HG03066 (cell line): ENCODE measurements at regions not wholly inside any gene's neighbourhood (a gene's known extent, or its start where the extent isn't known, plus 50 kb on each side); places are given as distances from the start of the nearest gene placed in this dataset.
"Not testable (repeated sequence)": the region's sequence is repeated elsewhere in the genome, so short reads cannot be mapped to it uniquely, and the experiment has no call there.

Experiments used
- ATAC-seq: cut with Tn5 transposase; IDR thresholded peaks from one replicate; pipeline ENCODE4 v1.9.1; 2021; ENCODE audit warnings: low read depth; ENCODE audit not compliant: unreplicated experiment

DNA sequence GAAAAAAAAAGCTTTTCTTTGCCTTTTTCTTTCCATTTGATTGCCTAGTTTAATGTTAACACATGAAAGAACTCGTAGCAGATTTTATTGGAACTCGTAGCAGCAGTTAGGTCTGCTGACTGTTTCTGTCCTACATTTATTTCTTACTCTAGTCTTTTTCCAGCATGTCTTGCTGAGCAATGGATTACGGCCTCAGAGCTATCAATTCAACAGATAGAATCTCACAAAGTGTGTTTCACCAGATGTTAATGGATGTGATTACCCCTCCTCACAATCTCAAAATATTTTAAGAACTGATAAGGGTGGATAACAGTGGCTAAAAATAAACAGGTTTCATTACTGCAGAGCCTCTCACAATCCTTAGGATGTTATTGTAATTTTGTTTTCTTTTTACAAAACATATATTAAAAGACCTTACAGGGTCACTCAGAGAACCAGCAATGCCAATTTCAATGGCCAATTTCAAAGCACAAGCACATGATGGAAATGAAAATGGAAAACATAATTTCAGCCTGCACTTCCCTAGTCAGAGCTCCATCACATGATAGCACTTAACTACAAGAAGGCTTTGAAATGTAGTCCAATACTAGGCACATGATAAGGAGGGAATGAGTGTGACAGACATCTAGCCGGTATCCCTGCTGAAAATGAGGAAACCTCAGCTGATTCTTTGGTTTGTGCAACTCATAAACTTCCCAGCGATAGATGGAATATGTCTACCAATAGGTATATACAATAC is 838.1 kb upstream of the SEMA6D start:
- no peak for ATAC-seq

DNA sequence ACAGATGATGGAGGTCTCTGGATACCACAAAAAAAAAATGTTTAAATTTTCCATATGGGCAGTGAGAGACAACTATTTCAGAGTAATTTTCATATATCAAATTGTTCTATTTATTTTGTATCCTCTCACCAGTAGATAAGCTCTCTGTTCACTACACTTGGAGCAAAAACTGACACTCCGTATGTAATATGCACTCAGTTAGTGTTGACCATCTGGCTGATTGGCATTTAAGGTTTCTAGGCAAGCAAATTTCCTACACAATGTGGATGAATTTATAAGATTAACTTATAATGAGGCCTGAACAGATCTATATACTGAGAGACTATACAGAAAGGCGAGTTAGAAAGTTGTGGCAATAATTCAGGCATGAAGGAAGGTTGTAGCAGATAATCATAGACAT is 836.5 kb upstream of the SEMA6D start:
- no peak for ATAC-seq

DNA sequence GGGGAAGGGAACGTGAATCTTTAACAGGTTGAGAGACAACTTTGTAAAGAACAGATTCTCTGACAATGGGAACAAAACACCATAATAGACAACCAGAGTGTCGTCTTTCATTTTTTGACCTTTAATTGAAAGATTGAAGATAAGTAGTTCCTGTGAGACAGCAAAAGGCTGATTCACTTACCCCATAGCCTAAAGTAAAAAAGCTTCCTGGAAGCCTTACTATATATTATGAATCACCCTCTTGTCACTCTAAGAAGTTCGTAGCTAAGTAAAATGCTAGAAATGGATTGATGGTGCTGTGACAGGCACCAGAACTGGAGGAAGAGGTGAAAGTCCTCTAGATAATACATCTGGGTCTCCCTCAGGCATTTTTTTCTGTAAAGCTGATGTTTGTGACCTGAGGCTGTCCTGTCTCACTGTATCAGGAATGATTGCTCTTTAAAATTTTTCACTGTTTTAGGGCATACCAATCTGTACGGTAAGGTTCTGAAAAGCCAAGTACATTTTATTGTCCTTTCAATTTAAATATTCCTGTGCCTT is 824.6 kb upstream of the SEMA6D start:
- no peak for ATAC-seq

DNA sequence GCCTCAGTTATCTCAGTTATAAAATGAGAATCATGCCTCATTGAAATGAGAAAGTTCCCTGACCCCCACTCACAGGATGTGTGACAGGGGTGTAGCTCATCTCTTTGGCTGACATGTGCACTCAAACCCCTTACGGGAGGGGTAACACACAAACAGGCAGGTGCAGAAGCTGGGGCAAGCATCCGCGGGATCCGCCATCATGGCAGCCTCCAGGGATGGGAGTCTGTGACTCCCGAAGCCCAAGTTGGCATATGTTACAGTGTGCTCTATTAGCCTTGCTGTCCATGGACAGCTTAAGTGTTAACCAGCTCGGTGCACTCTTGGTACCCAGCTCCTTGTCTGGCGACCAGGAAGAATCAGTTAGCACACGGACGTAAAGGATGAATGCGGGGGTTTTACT is 822.7 kb upstream of the SEMA6D start:
- no peak for ATAC-seq

DNA sequence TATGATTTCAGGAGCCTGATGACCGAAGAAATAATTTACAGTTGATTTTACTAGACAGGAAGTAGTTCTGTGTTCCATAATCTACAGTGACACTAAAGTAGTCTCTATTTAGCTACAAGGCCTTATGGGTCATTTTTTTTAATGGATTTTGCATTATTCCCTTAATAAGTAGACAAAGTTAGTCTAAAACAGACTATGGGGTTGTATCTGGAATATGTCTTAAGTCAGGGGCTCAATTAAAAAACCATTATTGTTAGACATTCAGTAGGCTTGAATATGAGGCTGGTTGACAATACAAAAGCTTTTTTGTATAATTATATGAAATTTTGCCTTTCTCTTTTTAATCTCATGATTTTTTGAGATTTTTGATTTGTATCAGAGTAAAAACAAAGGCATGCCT is 820.0 kb upstream of the SEMA6D start:
- ATAC-seq = no peak

DNA sequence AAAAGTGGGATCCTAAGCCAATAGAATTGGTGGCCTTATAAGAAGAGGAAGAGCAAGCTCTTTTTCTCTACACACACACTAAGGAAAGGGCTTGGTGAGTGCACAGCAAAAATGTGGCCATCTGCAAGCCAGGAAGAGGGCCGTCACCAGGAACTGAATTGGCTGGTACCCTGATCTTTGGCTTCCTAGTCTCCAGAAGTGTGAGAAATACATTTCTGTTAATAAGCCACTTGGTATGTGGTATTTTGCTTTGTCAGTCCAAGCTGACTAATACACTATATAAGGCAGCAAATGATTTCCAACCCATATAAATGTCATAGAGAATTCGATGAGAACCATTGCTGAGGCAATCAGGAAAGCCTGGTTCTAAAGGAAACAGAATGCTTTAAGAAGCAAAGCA is 816.3 kb upstream of the SEMA6D start:
- no peak for ATAC-seq

DNA sequence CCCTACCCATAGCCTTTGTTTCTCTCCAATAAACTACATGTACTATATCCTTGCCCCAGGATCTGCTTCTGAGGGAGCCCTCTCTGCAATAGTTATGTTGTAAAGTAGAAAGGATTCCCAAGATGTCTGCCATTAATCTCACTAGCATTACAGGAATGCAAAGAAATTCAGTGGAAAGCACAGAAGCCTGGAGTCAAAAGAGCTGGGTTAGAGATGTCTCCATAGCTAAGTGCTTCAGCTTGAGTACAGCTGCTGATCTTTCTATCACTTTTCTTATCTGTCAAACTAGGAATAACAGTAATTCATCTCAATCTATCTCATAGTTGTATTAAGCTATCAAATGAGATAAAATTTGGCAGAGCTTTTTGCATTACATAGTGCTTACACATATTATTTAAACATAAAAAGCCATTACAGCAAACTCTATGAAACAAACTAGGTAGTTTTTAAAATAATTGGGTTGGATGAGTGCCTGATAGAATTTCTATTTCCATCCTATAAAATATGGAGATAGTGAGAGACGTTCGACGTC is 799.5 kb upstream of the SEMA6D start:
- no peak for ATAC-seq

DNA sequence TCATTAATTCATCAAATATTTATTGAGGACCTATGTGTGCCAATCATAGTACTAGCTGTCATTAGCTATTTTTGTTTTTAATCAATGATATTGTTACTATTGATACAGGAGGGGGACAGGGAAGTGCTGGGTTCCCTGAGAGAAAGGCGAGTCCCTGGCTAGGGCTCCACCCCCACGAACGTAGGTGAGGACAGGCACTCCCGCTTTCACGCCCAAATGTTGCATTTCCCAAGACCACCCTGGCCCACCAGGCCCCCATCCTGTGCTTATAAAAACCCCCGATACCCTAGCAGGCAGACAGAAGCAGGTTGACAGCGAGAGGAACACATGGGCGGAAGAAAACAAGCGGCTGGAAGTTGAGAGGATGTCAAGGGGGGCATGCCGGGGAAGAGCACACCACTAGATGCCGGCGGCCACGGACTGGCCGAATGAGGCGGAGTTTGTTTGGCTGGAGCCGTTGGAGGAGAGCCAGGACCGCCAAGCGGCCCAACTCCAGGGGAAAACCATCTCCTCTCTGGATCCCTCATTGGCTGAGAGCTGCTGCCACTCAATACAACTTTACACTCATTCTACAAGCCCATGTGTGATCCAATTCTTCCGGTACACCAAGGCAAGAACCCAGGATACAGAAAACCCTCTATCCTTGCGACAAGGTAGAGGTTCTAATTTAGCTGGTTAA is 798.7 kb upstream of the SEMA6D start:
- ATAC-seq = no peak

DNA sequence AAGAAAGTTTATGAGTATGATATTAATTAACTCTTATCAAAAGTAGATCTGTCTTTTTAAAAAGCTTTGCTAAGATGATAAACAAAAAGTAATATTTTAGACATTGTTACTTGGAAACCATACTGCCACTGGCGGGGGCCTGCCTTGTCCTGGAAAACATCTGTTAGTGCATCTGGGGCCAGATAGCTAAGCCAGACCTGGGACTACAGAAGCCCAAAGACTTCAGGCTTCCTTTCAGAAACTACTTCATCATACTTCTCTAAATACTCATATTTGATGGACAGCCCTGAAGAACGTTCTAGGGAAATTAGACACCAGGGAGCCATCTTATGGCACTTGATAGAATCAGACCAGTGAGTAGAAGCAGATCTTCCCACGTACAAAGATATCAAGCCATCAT is 795.4 kb upstream of the SEMA6D start:
- no peak for ATAC-seq

DNA sequence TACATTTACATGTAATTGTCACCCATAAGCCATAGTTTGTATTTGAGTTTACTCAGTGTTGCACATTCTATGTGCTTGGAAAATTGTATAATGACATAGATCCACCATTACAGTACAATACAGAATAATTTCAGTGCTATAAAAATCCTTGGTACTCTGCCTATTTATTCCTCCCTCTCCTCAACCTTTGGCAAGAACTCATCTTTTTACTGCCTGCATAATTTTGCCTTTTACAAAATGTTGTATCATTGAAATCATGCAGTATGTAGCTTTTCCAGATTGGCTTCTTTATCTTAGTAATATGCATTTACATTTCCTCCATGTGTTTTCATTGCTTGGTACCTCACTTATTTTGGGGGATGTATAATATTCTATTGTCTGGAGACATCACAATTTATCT is 786.9 kb upstream of the SEMA6D start:
- no peak for ATAC-seq

DNA sequence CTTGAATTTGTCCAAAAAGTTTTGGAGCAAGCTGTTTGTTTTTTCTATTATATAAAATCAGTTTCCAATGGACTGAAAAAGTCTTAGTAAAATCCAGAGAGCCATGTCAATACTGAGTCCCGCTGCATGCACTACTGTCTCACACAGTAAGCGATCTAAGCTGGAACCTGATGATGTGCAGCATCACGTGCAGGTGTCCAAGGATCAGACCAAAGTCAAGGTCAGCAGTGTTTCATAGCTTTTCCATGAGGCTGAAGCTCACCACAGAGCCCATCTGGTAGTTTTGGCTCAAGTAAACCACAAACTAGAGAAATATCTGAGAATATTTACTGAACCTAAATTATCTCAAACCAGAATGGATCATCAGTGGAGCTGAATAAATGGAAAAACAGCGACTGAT is 784.0 kb upstream of the SEMA6D start:
- ATAC-seq = no peak

DNA sequence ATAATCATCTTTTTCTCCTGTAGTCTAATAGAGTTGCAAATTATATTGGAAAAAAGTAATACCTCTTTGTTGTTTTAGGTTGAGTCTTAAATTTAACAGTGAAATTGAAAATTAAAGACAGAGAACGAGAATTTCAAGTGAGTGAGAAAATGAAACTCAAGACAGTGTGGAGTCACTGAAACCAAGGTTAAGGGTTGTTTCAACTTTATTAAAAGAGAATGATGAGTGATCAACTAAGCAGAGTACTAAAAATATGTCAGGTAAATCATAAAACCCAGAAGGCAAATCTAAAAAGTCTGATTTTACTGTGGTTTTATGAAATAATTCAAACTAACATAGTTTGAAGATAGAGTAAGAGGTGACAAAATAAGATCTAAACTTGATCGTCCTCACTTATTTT is 782.5 kb upstream of the SEMA6D start:
- ATAC-seq = no peak

DNA sequence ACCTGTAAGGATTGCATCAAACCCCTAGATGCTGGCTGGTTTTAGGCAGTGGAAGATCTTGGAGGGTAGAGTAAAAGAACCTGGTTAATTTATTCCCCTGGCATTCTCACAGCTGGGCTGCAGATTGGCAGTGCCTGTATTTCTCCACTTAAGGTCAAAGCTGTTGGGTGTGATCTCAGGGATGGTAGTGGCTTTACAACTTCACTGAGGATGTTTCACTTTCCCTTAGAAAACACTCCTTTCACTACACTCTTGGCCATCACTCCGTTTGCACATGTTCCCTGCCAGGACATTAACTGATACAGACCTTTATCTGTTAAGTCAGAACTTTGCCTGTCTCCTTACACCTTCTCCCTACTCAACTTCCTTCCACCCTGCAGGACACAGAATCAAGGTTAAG is 779.1 kb upstream of the SEMA6D start:
- no peak for ATAC-seq

DNA sequence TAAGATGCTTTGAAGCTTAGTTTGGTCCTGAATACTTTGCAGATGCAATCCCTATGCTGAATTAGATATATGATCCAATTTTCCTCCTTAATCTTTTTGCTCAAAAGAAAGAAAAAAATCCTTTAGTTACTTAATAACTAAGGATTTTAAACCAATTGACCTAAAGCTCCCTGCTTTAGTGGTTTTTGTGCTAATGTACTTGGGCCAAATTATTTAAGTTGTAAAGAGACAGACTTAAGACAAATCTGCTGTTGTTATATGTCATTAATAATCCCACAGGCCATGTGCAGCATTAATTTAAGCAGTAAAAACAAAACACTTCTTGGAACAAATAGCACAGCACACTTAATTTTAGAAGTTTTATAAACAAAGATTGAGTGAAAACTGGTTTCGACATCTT is 776.1 kb upstream of the SEMA6D start:
- ATAC-seq = no peak

DNA sequence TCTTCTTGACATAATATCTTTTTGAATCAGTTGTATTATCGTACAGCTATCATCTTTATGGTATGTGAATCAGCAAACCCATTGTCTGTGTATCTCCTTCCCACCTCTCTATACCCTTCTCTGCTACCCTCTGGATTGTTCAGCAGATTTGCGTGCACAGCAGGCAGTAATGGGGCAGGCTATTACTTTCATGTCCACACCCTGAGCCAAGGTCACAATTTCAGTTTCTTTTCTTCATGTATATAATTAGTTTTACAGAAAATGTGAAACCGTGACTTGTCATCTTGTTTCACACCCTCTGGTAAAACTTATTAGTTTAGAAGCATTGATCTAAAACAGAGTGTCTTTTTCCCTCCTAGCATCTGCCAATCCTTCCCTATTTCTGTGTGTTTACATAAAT is 770.4 kb upstream of the SEMA6D start:
- no peak for ATAC-seq

DNA sequence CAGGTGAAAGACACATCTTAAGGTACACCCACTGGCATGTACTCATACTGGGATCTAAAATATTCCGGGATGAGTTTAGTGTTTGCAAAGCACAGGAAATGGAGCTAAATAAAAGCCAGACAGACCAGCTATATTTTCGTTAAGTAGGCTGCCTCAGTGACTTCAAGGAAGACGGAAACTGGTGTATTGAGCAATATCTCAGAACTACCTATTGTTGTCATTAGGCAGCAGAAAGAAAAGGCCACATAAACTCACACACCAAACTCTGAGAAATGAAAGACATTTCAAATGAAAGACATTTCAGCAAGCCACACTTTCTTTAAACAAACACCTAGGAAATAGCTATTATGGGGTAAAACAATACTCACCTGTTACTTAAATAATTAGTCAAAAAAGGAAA is 761.7 kb upstream of the SEMA6D start:
- no peak for ATAC-seq

DNA sequence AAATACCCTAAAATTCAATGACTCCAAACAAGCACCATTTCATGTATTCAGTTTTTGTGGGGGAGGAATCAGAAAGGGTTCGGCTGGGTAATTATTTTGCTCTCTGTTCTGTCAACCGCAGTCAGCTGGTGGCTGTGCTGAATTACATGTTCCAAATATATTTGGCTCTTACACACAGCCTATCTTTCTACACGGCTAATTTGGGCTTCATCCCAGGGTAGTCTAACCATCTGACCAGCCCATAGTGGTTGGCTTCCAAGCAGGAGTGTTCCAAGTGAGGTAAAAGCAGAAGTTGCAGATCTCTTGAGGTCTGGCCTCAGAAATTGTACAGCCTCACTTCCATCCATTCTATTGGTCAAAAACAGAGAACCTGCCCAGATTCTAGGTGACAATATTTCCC is 760.8 kb upstream of the SEMA6D start:
- ATAC-seq = no peak

DNA sequence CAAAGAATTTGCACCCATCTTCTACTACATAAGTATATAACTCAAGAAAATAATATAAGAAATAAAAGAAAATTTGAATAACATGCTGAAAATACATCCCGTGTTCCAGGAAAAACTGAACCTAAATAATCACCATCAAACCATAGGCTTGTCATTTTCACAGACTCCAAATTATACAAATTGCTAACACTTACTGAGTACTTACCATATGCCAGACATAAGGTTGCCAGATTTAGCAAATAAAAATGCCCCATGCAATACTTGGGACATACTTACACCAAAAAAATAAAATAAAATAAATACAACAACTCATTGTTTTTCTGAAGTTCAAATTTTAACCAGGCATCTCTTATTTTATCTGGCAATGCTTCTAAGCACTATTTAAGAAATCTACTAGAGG is 760.4 kb upstream of the SEMA6D start:
- no peak for ATAC-seq

DNA sequence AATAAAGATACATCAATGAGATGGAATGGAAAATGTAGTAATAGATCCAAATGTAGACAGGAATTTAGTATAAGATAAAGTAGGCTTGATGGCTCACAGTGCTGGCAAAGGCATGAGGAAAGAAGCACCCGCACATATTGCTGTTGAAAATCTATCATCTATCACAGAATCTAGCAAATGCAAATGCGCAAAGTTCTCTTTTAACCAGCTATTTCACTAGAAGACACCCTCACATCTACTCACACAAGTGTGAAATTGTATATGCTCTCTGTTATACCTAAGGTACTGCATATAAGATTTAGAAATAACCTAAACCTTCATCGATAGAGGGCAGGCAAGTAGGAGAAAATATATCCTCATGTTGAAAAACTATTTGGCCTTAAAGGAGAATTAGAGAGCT is 756.7 kb upstream of the SEMA6D start:
- no peak for ATAC-seq

DNA sequence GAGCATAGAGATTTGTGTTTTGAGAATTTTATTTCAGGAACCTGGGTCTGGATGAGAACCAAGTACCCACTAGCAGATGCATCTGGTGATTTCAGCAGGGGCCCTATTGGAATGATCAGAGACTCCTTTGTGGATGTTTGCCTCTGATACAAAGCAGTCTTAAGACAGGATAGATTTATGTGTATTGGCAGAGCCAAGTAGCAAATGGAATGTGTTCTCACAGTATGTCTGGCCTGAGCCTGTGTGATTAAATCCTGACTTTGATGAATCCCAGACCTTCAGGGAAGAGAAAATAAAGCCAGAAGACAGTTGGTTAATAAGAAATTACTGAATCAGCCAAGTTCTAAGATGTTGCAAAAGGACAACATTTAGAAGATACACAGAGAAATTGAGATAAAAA is 755.5 kb upstream of the SEMA6D start:
- no peak for ATAC-seq

DNA sequence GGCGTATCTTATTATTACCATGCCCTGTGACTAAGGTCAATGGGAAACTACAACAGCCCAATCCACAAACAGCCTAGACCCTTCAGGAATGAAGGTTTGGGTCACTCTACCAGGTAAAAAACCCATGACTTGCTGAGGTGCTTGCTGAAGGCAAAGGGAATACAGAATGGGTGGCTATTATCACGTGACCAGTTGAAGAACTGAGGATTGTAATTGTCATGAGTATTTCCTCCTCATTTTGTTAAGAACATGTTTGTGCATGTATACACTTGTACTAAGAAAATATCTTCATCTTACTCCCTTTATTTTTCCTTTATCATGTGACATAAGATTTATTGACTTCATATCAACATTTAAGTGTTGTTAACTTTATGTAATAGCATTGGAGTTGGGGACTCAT is 729.2 kb upstream of the SEMA6D start:
- ATAC-seq = not testable (repeated sequence)

DNA sequence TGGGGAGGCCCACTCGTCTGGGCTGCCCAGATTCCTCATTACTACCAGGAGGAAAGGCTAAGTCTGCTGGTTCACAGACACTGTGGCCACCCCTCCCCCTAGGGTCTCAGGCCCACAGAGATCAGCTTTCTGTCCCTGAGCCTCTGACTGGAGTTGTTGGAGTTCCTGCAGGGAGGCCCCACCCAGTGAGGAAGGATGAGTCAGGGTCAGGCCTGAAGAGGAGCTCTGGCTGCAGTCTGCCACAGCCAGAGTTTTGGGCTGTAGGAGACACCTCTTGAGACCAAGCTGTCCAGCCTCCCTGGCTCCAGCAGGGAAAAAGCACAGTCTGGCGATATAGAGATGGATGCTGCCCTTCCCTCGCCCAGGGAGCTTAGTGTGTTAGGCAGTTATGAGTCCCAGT is 720.9 kb upstream of the SEMA6D start:
- ATAC-seq = no peak
